Spleen (tissue), 11 donors: ENCODE measurements at regions not wholly inside any gene's neighbourhood (a gene's known extent, or its start where the extent isn't known, plus 50 kb on each side); places are given as distances from the start of the nearest gene placed in this dataset.

Experiments used
- DNase-seq: peaks from one replicate; pipeline ENCODE4 v3.0.0-alpha.2; 2020
- H3K27ac ChIP-seq, 8 donors: fragments of 200-600 bp; sonication (generic) in 7 of 8; 1 replicate in 4 of 8; 2 replicates in 4 of 8; pipeline versions ENCODE4 v1.5.0 to v1.8.0; 2016 to 2021; ENCODE audit warnings: inconsistent platforms in 4 of 8, mild to moderate bottlenecking in 4 of 8, moderate library complexity in 1 of 8
- H3K27me3 ChIP-seq, 7 donors: fragments of 200-600 bp; sonication (generic) in 6 of 7; replicated peaks in 1 of 7; 1 replicate in 4 of 7; 2 replicates in 3 of 7; pipeline versions ENCODE4 v1.5.0 to v1.8.0; 2016 to 2021; ENCODE audit warnings: inconsistent platforms in 3 of 7, mild to moderate bottlenecking in 1 of 7
- H3K36me3 ChIP-seq, 6 donors: fragments of 200-600 bp; sonication (generic) in 5 of 6; 1 replicate in 4 of 6; 2 replicates in 2 of 6; pipeline versions ENCODE4 v1.5.0 to v1.8.0; 2016 to 2021; ENCODE audit warnings: inconsistent platforms in 2 of 6
- H3K4me1 ChIP-seq, 6 donors: fragments of 200-600 bp; sonication (generic) in 5 of 6; 1 replicate in 3 of 6; 2 replicates in 3 of 6; pipeline versions ENCODE4 v1.5.0 to v1.8.0; 2016 to 2021; ENCODE audit warnings: inconsistent platforms in 3 of 6
- H3K4me3 ChIP-seq, 8 donors: fragments of 200-600 bp; sonication (generic) in 7 of 8; 1 replicate in 4 of 8; 2 replicates in 4 of 8; pipeline versions ENCODE4 v1.5.0 to v1.8.0; 2016 to 2021; ENCODE audit warnings: inconsistent platforms in 4 of 8, mild to moderate bottlenecking in 4 of 8, moderate library complexity in 2 of 8
- H3K9me3 ChIP-seq, 8 donors: fragments of 200-600 bp; sonication (generic) in 7 of 8; 1 replicate in 4 of 8; 2 replicates in 4 of 8; pipeline versions ENCODE4 v1.5.0 to v1.8.0; 2016 to 2021; ENCODE audit warnings: inconsistent platforms in 4 of 8
- CTCF ChIP-seq, 11 experiments: fragments of 200-600 bp in 7 of 11; fragments of 450-650 bp in 4 of 11; sonication (generic) in 4 of 11; IDR thresholded peaks in 8 of 11; conservative IDR thresholded peaks in 3 of 11; 1 replicate in 7 of 11; 2 replicates in 4 of 11; pipeline versions ENCODE4 v1.4.0 to v1.8.0; 2016 to 2021; ENCODE audit warnings: antibody characterized with exemption in 11 of 11, inconsistent platforms in 4 of 11, mild to moderate bottlenecking in 1 of 11
- POLR2A ChIP-seq, 3 donors: fragments of 450-650 bp; IDR thresholded peaks; one replicate each; pipeline ENCODE4 v1.5.1; 2017; ENCODE audit warnings: antibody characterized with exemption in 3 of 3, mild to moderate bottlenecking in 1 of 3
- POLR2AphosphoS5 ChIP-seq, 3 donors: sonication (generic); formaldehyde crosslinking; IDR thresholded peaks; one replicate each; pipeline ENCODE4 v1.5.1; 2017; ENCODE audit warnings: antibody characterized with exemption in 3 of 3
- WGBS, 5 donors: extraction: QIAGEN DNeasy Blood & Tissue Kit in 3 of 5; methylation state at CpG; one replicate each; pipeline versions ENCODE4 v1.1.5 to v1.1.7; 2013 to 2018; 5-methylcytosine and 5-hydroxymethylcytosine counted together
- intact Hi-C: fragments of 100-400 bp; cut with DNase I; formaldehyde crosslinking; loops from one replicate; pipeline ENCODE4 v1.15.0; 2023; ENCODE audit warnings: low total_unique reads
- donor health status: healthy with polysubstance abuse.
- donor health status: DM: no; HTN: no; CAD: no; lungs with moderate emphysema.
- donor health status: DM: no; HTN: no; CAD: no.
- donor health status: Bipolar disorder and iron deficiency.
- donor health status: healthy.
- donor health status: DM: no; HTN: no; CAD: no.
- donor health status: DM: yes; HTN: yes; CAD: no.

GRCh38 chr22:26986884-26987283 is 329.5 kb downstream of the MIAT start:
- H3K27ac ChIP-seq = no peak overlapping the region
- no peaks in the 10 kb centered on the region for H3K4me1 ChIP-seq
- H3K27me3 ChIP-seq = peaks cover 0 to 8% (median 0%) of the 10 kb centered on the region in 7 donors
- no peak for DNase-seq
- 4 to 31% (median 17%) methylated on average over 3 of the region's 3 CpGs for WGBS, 5 donors
- no peak overlapping the region for H3K4me3 ChIP-seq
- no peaks in the 10 kb centered on the region for H3K9me3 ChIP-seq
- no peak for TF ChIP-seq POLR2A (IDR thresholded peaks at IDR 0.05)
- TF ChIP-seq POLR2AphosphoS5 (IDR thresholded peaks at IDR 0.05) = no peak
- no peak for TF ChIP-seq CTCF (IDR thresholded peaks at IDR 0.05 in 8 of 11, conservative IDR thresholded peaks at IDR 0.05 in 3 of 11)
- intact Hi-C loops = no loop called here
- H3K36me3 ChIP-seq = no peaks in the 10 kb centered on the region

DNA sequence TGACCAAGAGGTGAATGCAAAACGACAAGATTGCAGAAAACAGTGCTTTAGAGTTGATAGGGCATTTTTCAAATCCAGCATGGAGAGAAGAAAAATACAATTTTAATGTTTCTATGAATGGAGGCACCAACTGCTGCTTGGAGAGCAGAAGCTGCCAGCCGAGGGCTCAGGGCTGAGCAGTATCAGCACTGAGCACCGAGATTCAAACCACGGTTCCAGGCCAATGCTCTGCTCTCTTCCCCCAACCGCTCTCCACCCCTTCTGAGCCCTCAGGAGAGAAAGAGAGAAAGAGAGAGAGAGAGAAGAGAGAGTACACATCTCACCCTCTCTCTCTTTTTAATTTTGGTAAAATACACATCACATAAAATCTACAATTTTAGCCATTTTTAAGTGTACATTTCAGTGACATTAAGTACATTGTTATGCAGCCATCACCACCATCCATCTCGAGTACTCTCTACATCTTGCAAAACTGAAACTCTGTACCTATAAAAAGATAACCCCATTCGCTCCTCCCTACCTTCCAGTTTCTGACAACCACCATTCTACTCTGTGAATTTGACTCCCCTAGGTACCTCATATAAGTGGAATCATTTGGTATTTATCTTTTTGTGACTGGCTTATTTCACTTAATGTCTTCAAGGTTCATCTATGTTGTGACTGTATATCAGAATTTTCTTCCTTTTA is 333.3 kb downstream of the MIAT start:
- Histone ChIP-seq H3K9me3 (no peaks in the 10 kb centered on the region), H3K4me3 (no peak overlapping the region), H3K27ac (no peak overlapping the region), H3K36me3 (no peaks in the 10 kb centered on the region), H3K27me3 (peaks cover 0 to 8% (median 0%) of the 10 kb centered on the region in 7 donors), H3K4me1 (no peaks in the 10 kb centered on the region)
- no peak for DNase-seq
- TF ChIP-seq POLR2AphosphoS5 (IDR thresholded peaks at IDR 0.05) (no peak), POLR2A (IDR thresholded peaks at IDR 0.05) (no peak), CTCF (IDR thresholded peaks at IDR 0.05 in 8 of 11, conservative IDR thresholded peaks at IDR 0.05 in 3 of 11) (no peak)
- intact Hi-C loops = no loop called here
- 63 to 69% (median 67%) methylated on average over 7 of the region's 7 CpGs for WGBS, 5 donors

GRCh38 chr22:26992556-26992955 is 335.2 kb downstream of the MIAT start:
- Histone ChIP-seq H3K4me1 (no peaks in the 10 kb centered on the region), H3K27me3 (no peaks in the 10 kb centered on the region), H3K9me3 (no peaks in the 10 kb centered on the region), H3K27ac (no peak overlapping the region), H3K36me3 (no peaks in the 10 kb centered on the region), H3K4me3 (no peak overlapping the region)
- intact Hi-C loops = no loop called here
- DNase-seq = no peak
- 78 to 89% (median 83%) methylated on average over 2 of the region's 2 CpGs for WGBS, 5 donors
- TF ChIP-seq POLR2AphosphoS5 (IDR thresholded peaks at IDR 0.05) = no peak
- no peak for TF ChIP-seq CTCF (IDR thresholded peaks at IDR 0.05 in 8 of 11, conservative IDR thresholded peaks at IDR 0.05 in 3 of 11)
- no peak for TF ChIP-seq POLR2A (IDR thresholded peaks at IDR 0.05)

DNA sequence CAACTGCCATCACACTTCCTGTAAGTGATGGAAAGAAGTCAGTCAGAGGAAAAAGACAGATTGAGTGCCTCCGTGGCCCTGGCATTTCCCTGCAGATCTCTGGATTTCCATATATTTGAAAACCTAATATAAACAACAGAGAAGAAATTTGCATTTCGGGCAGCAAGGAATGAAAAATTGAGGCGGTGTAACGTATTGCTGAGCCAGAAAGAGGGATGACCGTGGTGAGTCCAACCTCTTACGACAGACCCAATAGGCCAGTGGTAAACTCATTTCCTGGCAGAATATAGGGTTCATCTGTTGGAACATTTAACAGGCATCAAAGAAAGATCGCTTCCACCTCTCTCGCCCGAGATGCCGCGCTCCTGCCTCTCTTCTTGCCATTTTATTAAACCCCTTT is 336.5 kb downstream of the MIAT start:
- 85 to 89% (median 85%) methylated on average over 11 of the region's 11 CpGs for WGBS, 5 donors
- intact Hi-C loops = no loop called here
- H3K27me3 ChIP-seq = no peaks in the 10 kb centered on the region

More for the DNA sequence above, 336.5 kb downstream of the MIAT start:
- Histone ChIP-seq H3K4me1 (no peaks in the 10 kb centered on the region), H3K36me3 (no peaks in the 10 kb centered on the region), H3K4me3 (no peak overlapping the region), H3K27ac (no peak overlapping the region), H3K9me3 (no peaks in the 10 kb centered on the region)
- no peak for DNase-seq
- TF ChIP-seq POLR2AphosphoS5 (IDR thresholded peaks at IDR 0.05) (no peak), POLR2A (IDR thresholded peaks at IDR 0.05) (no peak), CTCF (IDR thresholded peaks at IDR 0.05 in 8 of 11, conservative IDR thresholded peaks at IDR 0.05 in 3 of 11) (no peak)
